OCI-LY3 (cell line): ENCODE measurements at regions not wholly inside any gene's neighbourhood (a gene's known extent, or its start where the extent isn't known, plus 50 kb on each side); places are given as distances from the start of the nearest gene placed in this dataset.

Experiments used
- CTCF ChIP-seq: fragments of 200-600, 300-600 bp; sonication (generic); IDR thresholded peaks from 2 replicates; pipeline ENCODE4 v1.5.1; 2014; ENCODE audit warnings: antibody characterized with exemption, low read length, low read depth
- EZH2phosphoT487 ChIP-seq: fragments of 200-600 bp; shearing (Covaris generic); IDR thresholded peaks from 2 replicates; pipeline ENCODE4 v1.6.1; 2018; ENCODE audit warnings: antibody characterized with exemption, mixed run types, low read depth

GRCh38 chr2:118723394-118723793, 124.1 kb downstream of the EN1 start:
- TF ChIP-seq CTCF (no peak), EZH2phosphoT487 (no peak)
